ENCODE measurements at regions not wholly inside any gene's neighbourhood (a gene's known extent, or its start where the extent isn't known, plus 50 kb on each side); places are given as distances from the start of the nearest gene placed in this dataset.

DNA sequence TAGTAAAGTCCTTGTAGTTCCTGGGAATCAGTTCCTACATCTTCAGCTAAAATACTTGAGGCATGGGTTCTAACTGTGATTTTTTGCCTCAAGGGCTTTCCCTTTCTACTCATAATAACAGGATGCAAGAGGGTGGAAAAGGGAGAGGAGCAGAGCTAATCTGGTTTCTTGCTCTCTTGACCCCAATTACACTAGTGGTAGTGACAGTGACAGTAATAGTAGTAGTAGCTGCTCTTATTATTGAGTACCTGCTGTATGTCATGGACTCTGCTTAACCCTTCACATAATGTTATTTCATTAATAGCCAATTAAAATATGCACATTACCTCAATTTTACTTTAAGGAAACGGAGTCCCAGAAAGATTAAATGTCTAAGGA, 214.8 kb upstream of the HNRNPA3 start:
- Histone ChIP-seq H3K36me3 (ENCODE audit: low read depth) (no peaks in the 10 kb centered on the region), H3K27me3 (ENCODE audit: insufficient read depth, poor library complexity, severe bottlenecking) (no peaks in the 10 kb centered on the region), H3K27ac (ENCODE audit: poor library complexity, severe bottlenecking) (no peak overlapping the region), H3K4me3 (ENCODE audit: severe bottlenecking) (no peak overlapping the region), H3K9me3 (ENCODE audit: severe bottlenecking) (no peaks in the 10 kb centered on the region), H3K4me1 (ENCODE audit: insufficient read depth, poor library complexity, severe bottlenecking) (no peaks in the 10 kb centered on the region)
- DNase-seq (ENCODE audit: low spot score) (no peak), ATAC-seq (ENCODE audit: low read depth) (no peak)
- TF ChIP-seq, protein P1, sequence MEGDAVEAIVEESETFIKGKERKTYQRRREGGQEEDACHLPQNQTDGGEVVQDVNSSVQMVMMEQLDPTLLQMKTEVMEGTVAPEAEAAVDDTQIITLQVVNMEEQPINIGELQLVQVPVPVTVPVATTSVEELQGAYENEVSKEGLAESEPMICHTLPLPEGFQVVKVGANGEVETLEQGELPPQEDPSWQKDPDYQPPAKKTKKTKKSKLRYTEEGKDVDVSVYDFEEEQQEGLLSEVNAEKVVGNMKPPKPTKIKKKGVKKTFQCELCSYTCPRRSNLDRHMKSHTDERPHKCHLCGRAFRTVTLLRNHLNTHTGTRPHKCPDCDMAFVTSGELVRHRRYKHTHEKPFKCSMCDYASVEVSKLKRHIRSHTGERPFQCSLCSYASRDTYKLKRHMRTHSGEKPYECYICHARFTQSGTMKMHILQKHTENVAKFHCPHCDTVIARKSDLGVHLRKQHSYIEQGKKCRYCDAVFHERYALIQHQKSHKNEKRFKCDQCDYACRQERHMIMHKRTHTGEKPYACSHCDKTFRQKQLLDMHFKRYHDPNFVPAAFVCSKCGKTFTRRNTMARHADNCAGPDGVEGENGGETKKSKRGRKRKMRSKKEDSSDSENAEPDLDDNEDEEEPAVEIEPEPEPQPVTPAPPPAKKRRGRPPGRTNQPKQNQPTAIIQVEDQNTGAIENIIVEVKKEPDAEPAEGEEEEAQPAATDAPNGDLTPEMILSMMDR (IDR thresholded peaks at IDR 0.05; ENCODE audit: poor library complexity, severe bottlenecking) = no peak

DNA sequence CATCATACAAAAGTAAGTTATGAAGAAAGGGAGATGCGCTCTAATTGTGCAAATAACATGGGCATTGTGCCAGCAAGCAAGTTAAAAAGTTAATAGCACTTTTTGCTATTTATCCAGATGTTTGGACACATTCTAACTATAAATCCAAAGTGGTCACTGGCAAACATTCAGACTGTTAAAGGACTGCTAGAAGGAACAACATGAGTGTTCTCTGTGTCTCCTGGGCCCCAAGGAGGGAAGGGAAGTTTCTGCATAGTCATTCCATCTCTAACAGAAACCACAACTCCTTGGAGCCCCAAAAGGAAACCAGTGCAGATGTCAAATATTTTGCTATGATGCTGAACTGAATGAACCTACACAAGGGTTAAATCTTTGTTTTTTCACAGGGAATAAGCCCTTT, 213.3 kb upstream of the HNRNPA3 start:
- H3K4me1 ChIP-seq (ENCODE audit: insufficient read depth, poor library complexity, severe bottlenecking) = no peaks in the 10 kb centered on the region
- H3K9me3 ChIP-seq (ENCODE audit: severe bottlenecking) = no peaks in the 10 kb centered on the region
- DNase-seq (ENCODE audit: low spot score) (no peak), ATAC-seq (ENCODE audit: low read depth) (no peak)
- TF ChIP-seq, protein P1 (IDR thresholded peaks at IDR 0.05; ENCODE audit: poor library complexity, severe bottlenecking) = no peak
- no peaks in the 10 kb centered on the region for H3K27me3 ChIP-seq (ENCODE audit: insufficient read depth, poor library complexity, severe bottlenecking)
- H3K27ac ChIP-seq (ENCODE audit: poor library complexity, severe bottlenecking) = no peak overlapping the region
- H3K4me3 ChIP-seq (ENCODE audit: severe bottlenecking) = no peak overlapping the region
- no peaks in the 10 kb centered on the region for H3K36me3 ChIP-seq (ENCODE audit: low read depth)

DNA sequence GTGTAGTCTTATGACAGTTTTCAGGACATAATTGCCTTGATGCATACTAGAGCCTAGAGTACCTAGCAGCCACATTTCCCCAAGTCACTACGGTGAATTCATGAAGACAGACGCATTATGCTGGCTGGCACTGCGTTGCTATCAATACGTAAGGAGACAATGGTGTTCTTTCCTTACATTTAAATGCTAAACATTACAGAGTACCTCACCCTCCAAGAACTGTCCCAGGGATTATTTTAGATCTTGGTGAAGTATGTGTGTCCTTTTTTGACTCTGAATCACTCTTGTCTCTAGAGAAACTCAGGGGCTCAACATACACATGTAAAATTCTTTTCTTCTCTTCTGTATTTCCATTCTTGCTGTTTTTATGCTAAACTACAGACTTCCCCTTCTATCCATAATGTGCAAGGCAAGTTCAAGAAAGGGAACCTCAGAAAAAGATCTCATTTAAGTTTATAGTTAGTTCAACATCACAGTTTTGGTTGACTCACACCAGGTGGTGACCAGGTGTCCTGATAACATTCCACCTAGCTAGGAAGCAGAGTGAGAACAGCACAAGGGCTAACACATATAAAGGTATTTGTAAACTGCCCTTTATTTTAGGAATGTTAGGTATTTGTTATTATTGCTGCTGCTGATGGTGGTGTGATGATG, 212.4 kb upstream of the HNRNPA3 start:
- ATAC-seq (ENCODE audit: low read depth) (no peak), DNase-seq (ENCODE audit: low spot score) (no peak)
- no peaks in the 10 kb centered on the region for H3K9me3 ChIP-seq (ENCODE audit: severe bottlenecking)
- H3K27me3 ChIP-seq (ENCODE audit: insufficient read depth, poor library complexity, severe bottlenecking) = no peaks in the 10 kb centered on the region
- TF ChIP-seq, protein P1 (IDR thresholded peaks at IDR 0.05; ENCODE audit: poor library complexity, severe bottlenecking) = no peak
- H3K27ac ChIP-seq (ENCODE audit: poor library complexity, severe bottlenecking) = no peak overlapping the region
- no peaks in the 10 kb centered on the region for H3K4me1 ChIP-seq (ENCODE audit: insufficient read depth, poor library complexity, severe bottlenecking)
- no peak overlapping the region for H3K4me3 ChIP-seq (ENCODE audit: severe bottlenecking)
- H3K36me3 ChIP-seq (ENCODE audit: low read depth) = no peaks in the 10 kb centered on the region

DNA sequence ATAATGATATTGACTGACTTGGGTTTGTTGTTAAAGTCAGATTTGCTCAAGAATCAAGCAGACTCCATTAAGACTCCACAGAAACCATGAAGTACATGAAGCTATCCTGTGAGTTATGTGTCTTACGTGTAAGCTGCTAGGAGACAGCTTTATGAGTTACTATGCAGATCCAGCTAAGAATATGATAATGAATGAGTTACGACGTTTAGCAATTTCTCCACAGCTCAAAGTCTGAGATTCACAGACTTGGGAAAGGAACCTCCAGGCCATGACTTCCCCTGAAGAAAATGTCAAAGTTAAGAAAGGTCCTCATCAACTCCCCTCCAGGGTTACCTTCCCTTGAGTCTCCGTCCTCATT, 211.9 kb upstream of the HNRNPA3 start:
- Histone ChIP-seq H3K4me3 (ENCODE audit: severe bottlenecking) (no peak overlapping the region), H3K27ac (ENCODE audit: poor library complexity, severe bottlenecking) (no peak overlapping the region), H3K4me1 (ENCODE audit: insufficient read depth, poor library complexity, severe bottlenecking) (no peaks in the 10 kb centered on the region), H3K27me3 (ENCODE audit: insufficient read depth, poor library complexity, severe bottlenecking) (no peaks in the 10 kb centered on the region), H3K9me3 (ENCODE audit: severe bottlenecking) (no peaks in the 10 kb centered on the region), H3K36me3 (ENCODE audit: low read depth) (no peaks in the 10 kb centered on the region)
- TF ChIP-seq, protein P1 (IDR thresholded peaks at IDR 0.05; ENCODE audit: poor library complexity, severe bottlenecking) = no peak
- ATAC-seq (ENCODE audit: low read depth) = no peak
- no peak for DNase-seq (ENCODE audit: low spot score)

DNA sequence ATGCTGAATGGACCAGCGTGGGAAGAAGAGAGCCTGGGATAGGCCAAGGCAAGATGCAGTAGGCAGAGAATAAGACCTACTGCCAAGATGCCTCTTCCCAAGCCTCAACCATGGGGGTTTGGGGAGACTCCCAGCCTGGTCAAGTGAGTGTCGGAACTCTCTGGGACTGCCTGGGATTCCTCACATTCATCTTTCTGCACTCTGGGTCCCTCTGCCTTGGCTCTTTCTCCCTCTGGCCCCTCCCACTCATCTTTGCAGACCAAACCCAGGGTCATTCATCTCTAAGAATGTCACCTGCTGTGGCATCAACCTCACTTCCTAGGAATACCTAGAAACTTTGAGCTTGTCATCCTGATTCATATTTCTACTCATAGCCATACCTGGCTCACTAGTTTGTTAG, 211.3 kb upstream of the HNRNPA3 start:
- TF ChIP-seq, protein P1 (IDR thresholded peaks at IDR 0.05; ENCODE audit: poor library complexity, severe bottlenecking) = no peak
- no peak for ATAC-seq (ENCODE audit: low read depth)
- H3K9me3 ChIP-seq (ENCODE audit: severe bottlenecking) = no peaks in the 10 kb centered on the region

More for the DNA sequence above, 211.3 kb upstream of the HNRNPA3 start:
- H3K4me3 ChIP-seq (ENCODE audit: severe bottlenecking) = no peak overlapping the region
- no peaks in the 10 kb centered on the region for H3K4me1 ChIP-seq (ENCODE audit: insufficient read depth, poor library complexity, severe bottlenecking)
- no peak for DNase-seq (ENCODE audit: low spot score)
- no peaks in the 10 kb centered on the region for H3K27me3 ChIP-seq (ENCODE audit: insufficient read depth, poor library complexity, severe bottlenecking)
- H3K27ac ChIP-seq (ENCODE audit: poor library complexity, severe bottlenecking) = no peak overlapping the region
- no peaks in the 10 kb centered on the region for H3K36me3 ChIP-seq (ENCODE audit: low read depth)

Measured in RWPE2 (cell line).